PFSK-1 (cell line): ENCODE measurements at regions not wholly inside any gene's neighbourhood (a gene's known extent, or its start where the extent isn't known, plus 50 kb on each side); places are given as distances from the start of the nearest gene placed in this dataset.

ENCODE experiments used
- FOXP2 ChIP-seq: optimal IDR thresholded peaks from 2 replicates; pipeline ENCODE3; 2011; ENCODE audit warnings: borderline replicate concordance, control low read depth, inconsistent platforms; ENCODE audit not compliant: insufficient read depth; ENCODE audit errors: extremely low read length, extremely low read depth
- POLR2AphosphoS5 ChIP-seq: IDR thresholded peaks from 2 replicates; pipeline ENCODE4 v1.6.1; 2012; ENCODE audit warnings: low read depth, mild to moderate bottlenecking, control low read depth, low read length, moderate library complexity
- REST ChIP-seq, 2 experiments: IDR thresholded peaks; 2 replicates each; pipeline versions ENCODE4 v1.6.1 to v1.8.0; 2011 to 2012; ENCODE audit warnings: low read depth in 2 of 2, low read length in 2 of 2, control low read depth in 1 of 2, inconsistent platforms in 1 of 2, mild to moderate bottlenecking in 1 of 2, moderate library complexity in 1 of 2; ENCODE audit not compliant: insufficient read depth in 1 of 2
- SIN3A ChIP-seq: IDR thresholded peaks from 2 replicates; pipeline ENCODE4 v1.6.1; 2012; ENCODE audit warnings: mild to moderate bottlenecking, low read length, moderate library complexity, borderline replicate concordance; ENCODE audit not compliant: insufficient read depth
- TAF1 ChIP-seq: IDR thresholded peaks from 2 replicates; pipeline ENCODE4 v1.6.1; 2012; ENCODE audit warnings: low read length, control low read depth, borderline replicate concordance; ENCODE audit not compliant: insufficient read depth

- no peak for TF ChIP-seq FOXP2
- no peak for TF ChIP-seq REST (IDR thresholded peaks at IDR 0.05; ENCODE audit: insufficient read depth in 1 of 2, low read depth in 2 of 2, low read length in 2 of 2)
- TF ChIP-seq TAF1: no peak
- no peak for TF ChIP-seq SIN3A
- TF ChIP-seq POLR2AphosphoS5: no peak
Measured at GRCh38 chr5:2110137-2110933, 227.6 kb upstream of the IRX4 start.

- TF ChIP-seq TAF1 (no peak), FOXP2 (no peak), SIN3A (no peak), POLR2AphosphoS5 (no peak), REST (IDR thresholded peaks at IDR 0.05; ENCODE audit: insufficient read depth in 1 of 2, low read depth in 2 of 2, low read length in 2 of 2) (no peak)
Measured at GRCh38 chr5:2109566-2109965, 226.8 kb upstream of the IRX4 start.

- no peak for TF ChIP-seq FOXP2
Measured at GRCh38 chr5:2106721-2107120, 224.0 kb upstream of the IRX4 start.

- TF ChIP-seq SIN3A (no peak), POLR2AphosphoS5 (no peak), REST (IDR thresholded peaks at IDR 0.05; ENCODE audit: insufficient read depth in 1 of 2, low read depth in 2 of 2, low read length in 2 of 2) (no peak), TAF1 (no peak), FOXP2 (no peak)
Measured at GRCh38 chr5:2105141-2105540, 222.4 kb upstream of the IRX4 start.

- TF ChIP-seq REST (IDR thresholded peaks at IDR 0.05; ENCODE audit: insufficient read depth in 1 of 2, low read depth in 2 of 2, low read length in 2 of 2): no peak
- TF ChIP-seq FOXP2: no peak
- TF ChIP-seq TAF1: no peak
- TF ChIP-seq POLR2AphosphoS5: no peak
- no peak for TF ChIP-seq SIN3A
Measured at GRCh38 chr5:2103940-2104339, 221.2 kb upstream of the IRX4 start.
